ENCODE measurements at regions not wholly inside any gene's neighbourhood (a gene's known extent, or its start where the extent isn't known, plus 50 kb on each side); places are given as distances from the start of the nearest gene placed in this dataset.

DNA sequence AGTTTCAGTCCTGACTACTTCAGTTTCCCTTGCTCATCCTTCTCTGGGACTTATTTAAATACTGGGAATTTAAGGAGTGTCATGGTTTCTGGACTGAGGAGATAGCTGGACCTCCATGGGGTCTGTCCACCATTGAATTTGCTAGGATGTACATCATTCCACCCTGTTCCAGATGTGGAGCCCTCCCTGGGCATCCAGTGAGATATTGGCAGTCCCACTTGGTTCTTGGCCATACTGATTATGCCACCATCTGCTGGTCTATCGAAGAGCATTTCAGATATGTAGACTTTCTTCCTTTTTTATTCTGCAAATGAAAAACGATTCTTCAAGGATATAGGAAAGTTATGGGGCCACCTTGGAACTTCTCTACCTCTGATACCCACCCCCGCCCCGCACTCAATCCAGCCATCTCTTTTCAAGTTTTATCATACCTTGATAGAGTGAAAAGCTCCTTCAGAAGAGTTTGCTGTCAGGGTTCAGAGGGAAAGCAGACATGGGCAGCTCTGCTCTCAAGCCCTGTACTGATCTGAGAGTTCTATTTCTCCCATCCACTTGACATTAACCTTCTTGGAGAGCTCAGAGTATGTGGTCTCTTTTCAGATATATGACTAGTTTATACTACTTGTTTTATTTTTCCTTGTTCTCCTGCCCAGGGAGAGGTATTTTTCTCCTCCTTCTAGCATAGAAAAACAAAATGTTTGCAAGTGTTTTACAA is 490.7 kb upstream of the SGCD start:
- DNase-seq (ENCODE audit: low read depth in 2 of 2), result no peak

DNA sequence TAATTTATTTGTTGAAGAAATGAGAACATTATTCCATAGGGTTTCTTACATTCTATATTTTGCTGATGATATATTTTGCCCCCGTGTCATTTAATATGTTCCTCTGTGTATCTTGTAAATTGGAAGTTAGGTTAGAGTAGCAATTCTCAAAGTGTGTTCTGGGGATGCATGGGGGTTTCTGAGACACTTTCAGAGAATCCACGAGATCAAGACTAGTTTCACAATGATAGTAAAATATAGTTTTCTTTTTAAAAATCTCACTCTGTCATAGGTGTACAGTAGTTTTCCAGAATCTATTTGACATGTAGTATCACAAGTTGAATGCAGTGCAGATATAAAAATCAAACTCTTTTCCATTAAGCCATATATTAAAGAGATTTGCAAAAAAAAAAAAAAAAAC is 488.6 kb upstream of the SGCD start:
- no peak for DNase-seq (ENCODE audit: low read depth in 2 of 2)

DNA sequence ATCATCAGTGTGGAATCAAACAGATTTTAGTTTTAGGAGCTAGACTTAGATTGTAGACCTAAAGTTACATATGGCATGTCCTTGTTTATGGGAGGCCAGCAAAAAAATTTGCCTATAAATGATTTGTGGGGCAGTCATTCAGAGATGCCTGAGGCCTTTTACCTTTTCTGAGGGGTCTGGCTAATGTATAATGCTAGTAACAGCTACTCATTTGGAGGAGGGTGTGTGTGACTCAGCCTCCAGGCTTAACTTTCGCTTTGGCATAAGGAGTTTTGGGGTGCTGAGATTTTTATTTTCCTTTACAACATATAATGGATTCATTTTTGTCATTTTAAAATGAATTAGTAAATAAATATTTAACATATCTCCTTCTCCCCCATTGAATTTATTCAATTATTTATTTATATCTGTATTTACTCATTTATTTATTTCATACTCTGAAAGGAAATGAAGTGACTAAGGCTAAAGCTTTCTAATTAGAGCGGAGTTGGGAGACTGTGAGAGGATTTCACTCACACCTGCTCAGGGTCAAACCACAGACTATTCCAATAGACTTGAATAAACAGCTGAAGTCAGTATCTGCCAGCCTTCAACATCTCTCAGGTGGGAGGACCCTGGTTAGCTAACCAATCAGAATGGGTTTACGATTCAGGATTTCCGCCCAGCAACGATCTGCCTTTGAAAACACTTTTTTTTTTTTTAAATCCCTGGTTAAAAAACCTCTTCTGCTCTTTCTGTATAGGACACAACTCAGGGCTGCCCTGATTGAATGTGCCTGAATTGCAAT is 487.5 kb upstream of the SGCD start:
- no peak for DNase-seq (ENCODE audit: low read depth in 2 of 2)

DNA sequence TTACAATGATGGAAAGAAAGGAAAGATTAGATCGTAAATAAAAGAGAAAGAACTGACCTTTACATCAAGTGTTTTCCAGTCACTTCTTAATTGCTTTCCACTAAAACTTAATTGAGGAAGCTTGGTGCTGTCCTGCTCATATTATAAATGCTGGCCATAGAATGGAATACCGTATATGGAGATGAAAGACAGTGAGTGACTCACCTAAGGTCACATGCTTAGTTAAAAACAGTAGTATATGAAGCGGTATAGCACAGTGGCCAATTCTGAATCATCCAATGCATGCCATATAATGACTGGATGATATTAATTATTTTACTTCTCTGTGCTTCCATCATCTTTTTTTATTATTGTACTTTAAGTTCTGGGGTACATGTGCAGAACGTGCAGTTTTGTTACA is 482.4 kb upstream of the SGCD start:
- DNase-seq (ENCODE audit: low read depth in 2 of 2), result no peak

DNA sequence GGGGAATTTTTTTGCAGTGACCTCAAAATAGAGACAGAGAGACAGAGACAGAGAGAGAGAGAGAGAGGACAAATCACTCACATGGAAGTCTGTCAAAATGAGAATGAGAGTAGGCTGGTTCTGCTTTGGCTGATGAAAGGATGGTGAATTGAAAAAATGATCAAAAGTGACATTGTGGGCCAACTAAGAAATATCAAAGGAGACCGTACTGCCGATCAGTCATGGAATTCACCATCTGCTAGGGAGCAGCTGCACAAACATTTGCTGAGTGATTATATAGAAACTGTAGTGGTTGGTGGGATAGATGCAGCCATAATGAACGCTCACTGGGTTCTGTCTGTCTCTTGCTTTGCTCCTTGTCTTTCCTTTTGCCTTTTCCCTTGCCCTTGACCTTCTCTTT is 476.6 kb upstream of the SGCD start:
- DNase-seq (ENCODE audit: low read depth in 2 of 2), result no peak

DNA sequence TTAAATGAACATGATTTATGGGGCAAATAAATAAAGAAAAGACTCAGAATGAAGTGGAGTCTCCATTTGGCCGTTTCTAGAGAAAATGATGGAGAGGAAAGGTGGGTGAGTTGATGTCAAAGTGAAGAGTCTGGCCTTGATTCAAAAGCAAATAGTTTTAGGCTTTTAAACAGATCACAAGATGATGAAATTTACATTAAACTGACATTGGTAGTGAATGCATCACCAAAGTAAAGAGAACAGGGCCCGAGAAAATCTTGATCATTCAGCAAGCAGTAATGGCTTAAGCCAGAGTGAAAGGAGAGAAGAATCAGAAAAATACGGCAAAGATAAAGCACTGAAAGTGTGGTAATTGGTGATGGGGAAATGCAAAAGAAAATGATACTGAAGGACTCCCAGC is 460.0 kb upstream of the SGCD start:
- DNase-seq (ENCODE audit: low read depth in 2 of 2), result no peak

DNA sequence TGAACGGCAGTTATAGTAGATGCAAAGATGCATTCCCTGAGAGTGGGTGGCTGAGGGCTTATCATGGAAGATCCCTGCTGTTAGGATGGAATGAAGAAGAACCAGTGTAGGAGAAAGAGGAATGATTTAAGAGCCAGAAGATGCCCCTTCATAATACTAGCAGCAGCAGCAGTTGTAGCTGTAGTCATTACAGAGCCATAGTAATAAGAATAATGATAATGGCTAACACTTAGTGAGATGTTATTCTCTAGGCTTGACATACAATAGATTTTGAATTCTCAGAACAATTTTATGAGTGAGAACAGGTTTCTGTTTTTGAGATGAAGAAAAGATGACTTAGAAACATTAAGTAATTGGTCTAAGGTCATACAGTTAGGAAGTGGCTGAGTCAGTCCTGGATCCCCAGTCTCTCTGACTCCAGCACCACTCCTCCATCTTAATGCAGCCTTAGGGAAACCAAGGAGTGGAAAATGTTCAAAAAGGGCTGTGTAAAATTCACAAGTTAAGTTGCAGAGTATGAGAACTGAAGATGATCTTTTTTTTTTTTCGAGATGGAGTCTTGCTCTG is 459.4 kb upstream of the SGCD start:
- DNase-seq (ENCODE audit: low read depth in 2 of 2), result no peak

DNA sequence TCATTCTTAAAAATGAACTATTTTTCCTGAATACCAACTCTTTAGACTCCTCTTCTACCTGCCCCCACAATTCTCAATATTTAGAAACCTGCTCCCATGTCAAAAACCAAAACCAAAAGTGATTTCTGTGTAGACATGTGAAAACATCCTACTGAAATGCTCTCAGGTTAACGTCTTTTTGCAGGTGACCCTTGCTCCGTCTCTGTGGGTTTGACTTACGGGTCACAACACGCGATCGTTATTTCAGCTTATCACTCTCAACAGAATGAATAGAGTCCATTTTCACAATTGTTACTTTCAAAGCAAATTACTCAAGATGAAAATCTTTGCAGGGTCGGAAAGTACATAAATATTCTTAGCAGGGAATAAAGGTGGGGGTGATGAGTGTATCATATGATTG is 456.3 kb upstream of the SGCD start:
- no peak for DNase-seq (ENCODE audit: low read depth in 2 of 2)

DNA sequence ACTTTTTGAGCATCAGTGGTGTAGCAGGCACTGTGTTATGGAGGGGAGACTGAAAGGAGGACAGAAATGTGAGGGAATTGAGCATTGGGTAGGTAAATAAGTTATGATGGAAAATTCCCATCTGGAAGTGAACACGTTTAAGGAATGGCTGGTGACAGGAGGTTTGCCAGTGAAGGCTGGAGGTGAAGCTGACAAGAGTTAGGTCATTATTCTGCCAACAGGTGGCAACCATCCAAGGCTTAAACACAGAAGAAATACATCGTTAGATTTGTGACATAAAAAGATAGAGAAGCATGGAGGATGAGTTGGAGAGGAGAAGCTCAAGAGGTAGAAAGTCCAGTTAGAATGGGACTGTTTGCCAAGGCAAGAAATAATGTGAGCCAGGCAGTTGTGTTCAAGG is 455.3 kb upstream of the SGCD start:
- no peak for DNase-seq (ENCODE audit: low read depth in 2 of 2)

DNA sequence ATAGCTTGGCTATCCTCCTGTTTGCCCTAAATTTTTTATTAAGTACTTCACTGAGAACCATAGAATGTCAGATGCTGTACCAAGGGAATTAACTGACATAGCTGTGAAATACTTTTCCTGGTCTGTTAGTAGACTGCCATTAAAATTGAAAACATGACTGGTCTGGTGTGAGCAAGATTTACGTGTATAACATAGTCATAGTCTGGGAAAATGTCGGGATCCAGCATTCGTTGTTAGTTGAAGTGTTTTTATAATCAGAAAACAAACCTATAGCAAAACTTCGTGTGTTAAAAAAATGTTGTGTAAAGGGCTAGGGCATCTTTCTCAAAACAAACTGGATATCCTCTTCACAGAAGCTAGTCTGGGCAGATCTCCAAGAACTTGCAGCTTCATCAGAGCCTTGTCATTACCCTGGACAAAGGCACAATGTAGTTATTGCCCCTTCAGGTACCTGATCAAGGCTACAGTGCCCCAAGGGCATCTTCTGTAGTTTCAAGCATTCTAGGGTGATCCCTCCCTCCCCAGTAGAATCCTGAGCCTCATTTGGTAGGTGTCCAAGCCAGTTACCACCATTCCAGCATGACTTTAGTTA is 454.2 kb upstream of the SGCD start:
- DNase-seq (ENCODE audit: low read depth in 2 of 2), result no peak

DNA sequence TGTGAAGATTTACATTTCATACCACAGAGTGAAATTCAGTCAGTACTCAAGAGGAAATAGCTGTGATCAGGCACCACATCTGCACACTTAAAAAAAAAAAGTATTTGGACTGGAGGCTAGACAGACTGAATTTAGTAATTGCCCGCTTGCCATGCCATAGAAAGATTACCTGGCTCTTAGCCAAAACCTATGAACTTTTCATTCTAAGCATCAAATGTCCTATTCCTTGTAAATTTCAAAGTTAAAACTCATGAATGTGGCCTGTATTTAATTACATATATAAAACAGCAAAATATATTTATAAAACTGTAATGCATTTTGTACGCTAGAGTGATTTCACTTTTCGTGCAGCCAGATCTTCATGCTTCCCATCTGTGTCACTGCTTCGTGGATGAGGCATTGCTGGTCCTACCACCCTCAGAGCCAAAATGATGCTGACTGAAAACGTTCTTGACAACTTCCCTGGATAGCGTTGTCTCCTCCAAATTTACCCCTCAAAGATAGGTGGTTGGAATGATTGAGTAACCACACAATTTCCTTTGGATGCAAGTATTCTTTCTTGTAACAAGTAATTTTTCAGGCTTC is 447.9 kb upstream of the SGCD start:
- DNase-seq (ENCODE audit: low read depth in 2 of 2), result no peak

DNA sequence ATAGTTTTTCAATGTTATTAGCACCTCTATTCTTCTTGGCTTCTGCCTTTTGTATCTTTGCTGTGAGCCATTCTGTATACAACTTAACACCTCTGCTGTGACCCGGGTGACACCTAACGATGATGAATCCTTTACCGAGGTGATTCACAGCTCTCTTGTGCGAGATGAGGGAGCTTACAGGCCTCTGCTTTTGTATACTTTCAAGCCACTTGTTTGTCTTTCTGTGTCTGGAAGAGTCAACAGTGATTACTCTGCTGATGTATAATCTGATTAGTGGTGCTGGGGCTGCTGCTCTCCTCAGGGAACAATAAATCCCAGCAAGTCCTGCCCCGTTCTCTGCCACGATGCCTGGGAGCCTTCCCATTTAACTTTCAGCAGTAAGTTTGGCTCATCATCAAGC is 442.9 kb upstream of the SGCD start:
- no peak for DNase-seq (ENCODE audit: low read depth in 2 of 2)

DNA sequence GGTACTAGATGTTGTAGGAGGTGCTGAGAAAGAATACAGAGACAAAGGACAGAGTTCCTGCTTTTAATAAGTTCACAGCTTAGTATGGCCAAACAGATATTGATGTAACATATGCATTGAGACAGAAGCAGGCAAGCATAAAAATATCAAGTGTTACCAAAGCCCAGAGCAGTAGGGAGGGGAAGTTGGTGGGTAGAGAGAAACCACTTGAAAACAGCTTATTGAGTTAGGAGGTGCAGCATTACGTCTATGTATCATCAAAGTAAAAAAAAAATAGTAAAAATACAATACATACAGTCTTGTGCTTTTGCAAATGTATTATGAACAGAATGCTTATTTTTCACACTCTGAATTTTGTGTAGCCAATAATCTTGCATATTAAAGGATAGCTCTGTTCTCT is 441.8 kb upstream of the SGCD start:
- no peak for DNase-seq (ENCODE audit: low read depth in 2 of 2)

DNA sequence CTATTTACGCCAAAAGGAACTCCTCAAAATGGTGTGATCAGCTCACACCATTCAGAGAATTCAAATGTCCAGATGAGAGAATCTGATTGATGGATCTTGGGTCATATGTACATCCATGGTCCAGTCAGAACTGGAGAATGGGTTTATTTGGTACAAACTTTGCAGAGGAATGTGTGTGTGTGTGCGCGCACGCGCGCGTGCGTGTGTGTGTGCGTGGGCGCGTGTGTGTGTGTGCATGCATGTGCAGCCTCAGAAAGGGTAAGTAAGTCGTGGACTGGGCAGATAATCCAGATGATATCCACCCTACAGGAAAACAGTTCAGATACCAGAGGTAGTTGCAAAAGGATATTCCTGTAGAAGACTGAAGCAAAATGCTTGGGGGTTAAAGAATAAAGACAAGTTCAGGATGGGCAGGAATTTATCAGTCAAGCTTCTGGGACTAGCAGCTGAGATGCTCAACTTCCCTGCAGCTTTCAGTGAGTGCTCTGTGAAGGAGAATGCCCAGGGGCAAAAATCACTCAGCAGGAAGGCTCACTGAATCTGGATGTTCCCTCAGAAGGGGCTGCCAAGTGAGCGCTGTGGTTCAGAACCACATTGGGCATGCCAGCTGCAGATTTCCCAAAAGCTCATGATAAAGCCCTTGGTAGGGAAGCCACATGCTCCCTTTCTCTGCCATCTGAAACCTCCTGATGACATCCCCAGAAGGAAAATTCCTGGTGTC is 440.5 kb upstream of the SGCD start:
- no peak for DNase-seq (ENCODE audit: low read depth in 2 of 2)

DNA sequence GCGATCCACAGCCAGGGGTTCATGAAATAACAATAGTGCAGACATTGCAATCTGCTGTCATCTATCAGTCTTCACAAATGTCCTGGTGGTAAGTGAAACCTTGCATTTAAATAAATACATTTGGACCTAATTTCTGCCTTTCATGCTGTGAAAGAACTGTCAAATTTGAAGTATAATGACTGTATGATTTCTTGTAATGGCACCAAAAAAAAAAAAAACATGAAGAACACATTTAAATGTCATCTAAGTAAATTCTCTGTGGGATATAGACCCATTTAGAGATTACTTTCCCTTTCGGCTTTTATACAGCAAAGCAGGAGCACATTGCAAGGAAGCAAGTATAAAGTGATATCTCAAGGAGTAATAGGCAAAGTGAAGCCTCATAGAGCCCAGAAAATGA is 431.5 kb upstream of the SGCD start:
- DNase-seq (ENCODE audit: low read depth in 2 of 2), result no peak

DNA sequence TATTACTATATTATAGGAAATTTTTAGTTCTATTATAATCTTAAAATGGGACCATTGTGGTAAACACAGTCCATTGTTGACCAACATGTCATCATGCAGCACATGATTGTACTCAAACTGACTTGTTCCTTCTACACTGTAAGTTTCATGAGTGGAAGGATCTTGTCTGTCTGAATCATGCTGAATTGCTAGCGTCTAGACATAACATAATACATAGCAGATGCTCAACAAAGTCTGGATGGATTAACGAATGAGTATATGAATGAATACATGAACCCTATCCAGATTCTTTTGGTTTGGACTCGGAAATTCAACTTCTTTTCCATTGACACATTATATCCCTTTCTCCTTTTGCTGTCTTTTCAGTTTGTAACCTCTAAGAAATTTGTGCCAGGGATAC is 429.2 kb upstream of the SGCD start:
- no peak for DNase-seq (ENCODE audit: low read depth in 2 of 2)

DNA sequence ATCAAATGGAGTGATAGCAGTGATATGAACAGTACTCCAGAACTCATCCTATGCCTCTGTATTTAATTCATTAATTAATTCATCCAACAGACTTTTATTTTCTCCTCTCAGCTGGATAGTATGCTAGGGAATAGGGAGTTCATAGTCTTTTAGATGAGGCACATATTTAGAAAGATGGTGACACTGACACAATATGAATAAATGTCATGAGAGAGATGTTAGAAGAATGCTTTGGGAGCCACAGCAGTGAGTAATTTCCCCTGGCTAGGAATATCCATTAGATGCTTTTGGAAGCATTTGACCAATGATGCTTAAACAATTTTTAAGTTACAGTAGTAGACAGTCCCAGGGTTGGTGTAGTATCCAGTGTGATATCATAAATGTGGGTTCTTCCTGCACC is 428.7 kb upstream of the SGCD start:
- no peak for DNase-seq (ENCODE audit: low read depth in 2 of 2)

DNA sequence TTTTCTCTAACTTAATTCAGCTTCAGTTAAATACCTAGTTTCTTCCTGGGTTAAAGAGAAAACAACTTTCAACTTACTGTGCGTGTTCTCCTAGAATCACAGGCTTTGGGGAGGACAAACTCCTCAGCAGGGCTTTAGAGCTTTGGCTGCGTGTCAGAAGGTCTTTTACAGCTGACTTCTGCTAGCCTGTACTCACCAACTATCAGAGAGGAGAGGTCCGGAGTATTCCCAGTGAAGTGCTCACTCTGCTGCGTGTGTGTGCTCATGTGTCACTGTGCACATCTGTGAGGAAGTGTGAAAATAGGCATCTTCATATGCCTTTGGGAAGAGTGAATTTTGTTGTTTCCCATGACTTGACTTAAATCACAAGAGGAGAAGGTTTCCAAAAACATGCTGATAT is 423.2 kb upstream of the SGCD start:
- DNase-seq (ENCODE audit: low read depth in 2 of 2), result no peak

DNA sequence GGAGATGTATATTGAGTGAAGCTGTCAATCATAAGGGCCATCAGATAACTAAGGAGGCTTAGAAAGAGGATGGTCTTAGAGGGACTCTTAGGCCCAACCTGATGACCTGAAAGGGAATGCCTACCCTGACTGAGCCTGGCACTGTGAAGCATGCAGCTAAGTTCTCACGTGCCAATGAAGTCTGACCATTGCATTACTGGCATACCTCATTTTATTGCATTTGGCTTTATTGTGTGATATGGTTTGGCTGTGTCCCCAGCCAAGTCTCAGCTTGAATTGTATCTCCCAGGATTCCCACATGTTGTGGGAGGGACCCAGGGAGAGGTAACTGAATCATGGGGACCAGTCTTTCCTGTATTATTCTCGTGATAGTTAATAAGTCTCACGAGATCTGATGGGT is 421.6 kb upstream of the SGCD start:
- no peak for DNase-seq (ENCODE audit: low read depth in 2 of 2)

DNA sequence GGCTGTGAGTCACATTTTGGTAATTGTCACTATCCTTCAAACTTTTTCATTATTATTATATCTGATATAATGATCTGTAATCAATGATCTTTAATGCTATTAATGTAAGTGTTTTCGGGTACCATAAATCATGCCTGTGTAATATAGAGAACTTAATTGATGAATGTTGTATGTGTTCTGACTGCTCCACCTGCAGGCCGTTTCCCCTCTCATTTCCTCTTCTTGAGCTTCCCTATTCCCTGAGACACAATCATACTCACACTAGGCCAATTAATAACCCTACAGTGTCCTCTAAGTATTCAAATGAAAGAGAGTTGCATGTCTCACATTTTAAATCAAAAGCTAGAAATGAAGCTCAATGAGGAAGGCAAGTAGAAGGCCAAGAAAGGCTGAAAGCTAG is 420.9 kb upstream of the SGCD start:
- no peak for DNase-seq (ENCODE audit: low read depth in 2 of 2)

DNA sequence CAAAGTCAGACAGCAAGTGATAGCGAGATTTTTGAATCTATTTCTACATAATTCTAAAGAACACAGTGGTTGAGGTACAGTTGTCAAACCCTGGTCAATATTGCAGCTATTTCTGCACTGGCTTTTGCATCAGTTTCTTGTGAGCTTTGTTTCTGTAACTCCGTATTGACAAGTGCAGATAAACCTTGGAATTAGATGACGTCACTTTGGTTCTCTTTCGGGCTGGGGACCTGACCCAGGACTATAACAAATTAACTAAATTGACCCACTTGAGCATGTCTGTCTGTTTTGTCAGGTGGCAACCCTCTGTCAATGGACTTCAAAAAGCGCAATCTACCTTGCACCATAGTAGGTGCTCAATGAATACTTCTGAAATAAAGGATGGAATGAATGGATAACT is 418.4 kb upstream of the SGCD start:
- no peak for DNase-seq (ENCODE audit: low read depth in 2 of 2)

DNA sequence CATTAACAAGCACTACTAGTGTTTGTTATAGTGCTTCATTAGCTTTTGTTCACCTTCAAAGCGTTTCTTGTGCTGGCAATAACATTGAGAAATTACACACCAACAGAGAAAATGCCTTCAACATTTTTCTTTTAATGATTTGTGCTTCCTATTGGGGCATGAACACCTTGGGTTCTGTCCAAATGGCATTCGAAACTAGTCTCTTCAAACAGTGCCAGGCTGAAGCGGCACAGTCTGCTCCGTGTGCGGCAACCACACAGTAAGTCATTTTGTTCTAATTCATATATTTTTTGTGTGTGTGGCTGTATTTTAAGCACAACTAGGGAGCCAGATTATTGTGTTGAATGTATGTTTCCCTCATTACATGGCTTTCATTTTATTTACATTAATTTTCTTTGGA is 414.7 kb upstream of the SGCD start:
- DNase-seq (ENCODE audit: low read depth in 2 of 2), result no peak
